Gastrocnemius medialis (tissue), 4 donors: ENCODE measurements at regions not wholly inside any gene's neighbourhood (a gene's known extent, or its start where the extent isn't known, plus 50 kb on each side); places are given as distances from the start of the nearest gene placed in this dataset.

Experiments
- CTCF ChIP-seq, 5 experiments: fragments of 450-650 bp in 3 of 5; fragments of 200-600 bp in 2 of 5; sonication (generic) in 2 of 5; IDR thresholded peaks in 4 of 5; conservative IDR thresholded peaks in 1 of 5; 1 replicate in 4 of 5; 2 replicates in 1 of 5; pipeline ENCODE4 v1.5.1; 2016 to 2019; ENCODE audit warnings: antibody characterized with exemption in 5 of 5, mild to moderate bottlenecking in 3 of 5, moderate library complexity in 3 of 5
- POLR2A ChIP-seq, 2 donors: fragments of 450-650 bp; IDR thresholded peaks; one replicate each; pipeline ENCODE4 v1.6.1; 2017; ENCODE audit warnings: antibody characterized with exemption in 2 of 2, mild to moderate bottlenecking in 2 of 2, moderate library complexity in 2 of 2

GRCh38 chr17:79374807-79375206 is 236.0 kb downstream of the RBFOX3 start:
- TF ChIP-seq CTCF (IDR thresholded peaks at IDR 0.05 in 4 of 5, conservative IDR thresholded peaks at IDR 0.05 in 1 of 5) (no peak), POLR2A (IDR thresholded peaks at IDR 0.05) (no peak)
